AG04449 (cell line): ENCODE measurements at regions not wholly inside any gene's neighbourhood (a gene's known extent, or its start where the extent isn't known, plus 50 kb on each side); places are given as distances from the start of the nearest gene placed in this dataset.

ENCODE experiments used
- CTCF ChIA-PET: fragments of 350-600 bp; formaldehyde crosslinking; extraction: SDS; loops from one replicate; lab custom pipeline; 2021; ENCODE audit warnings: antibody characterized with exemption; lab: Yijun Ruan, JAX
- POLR2A ChIA-PET: fragments of 400-600, 350-600 bp; formaldehyde crosslinking; extraction: SDS; loops from one replicate; lab custom pipeline; 2020; ENCODE audit warnings: antibody characterized with exemption, inconsistent platforms; lab: Yijun Ruan, JAX
- DNase-seq: peaks from one replicate; pipeline ENCODE4 v3.0.0-alpha.2; 2010; ENCODE audit warnings: low read depth, low spot score
- H3K4me3 ChIP-seq: 2 replicates; pipeline ENCODE4 v1.5.1; 2011; ENCODE audit warnings: low read depth, mild to moderate bottlenecking, control low read depth, low read length
- TF ChIP-seq, protein P1 (sequence below): IDR thresholded peaks from one replicate; pipeline ENCODE4 v1.5.1; 2011; ENCODE audit warnings: mild to moderate bottlenecking, moderate library complexity, low read length, control low read depth, inconsistent platforms; ENCODE audit not compliant: insufficient read depth; ENCODE audit errors: missing control alignments

DNA sequence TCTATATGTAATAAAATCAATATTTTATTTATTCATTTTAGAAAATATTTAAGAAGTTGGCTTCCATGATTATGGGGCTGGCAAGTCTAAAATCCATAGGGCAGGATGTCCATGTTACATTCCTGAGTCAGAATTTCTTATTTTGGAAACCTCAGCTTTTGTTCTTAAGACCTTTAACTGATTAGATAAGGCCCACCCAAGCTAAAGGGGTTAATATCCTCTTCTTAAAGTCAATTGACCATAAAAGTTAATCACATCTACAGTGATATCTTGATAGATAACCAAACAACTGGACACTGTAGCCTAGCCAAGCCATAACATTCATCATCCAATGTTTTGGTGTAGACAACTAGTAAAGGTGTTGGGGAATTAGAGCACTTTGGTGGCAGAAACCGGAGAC, 1035.4 kb upstream of the ZEB2 start:
- ChIA-PET CTCF (no interaction called here), POLR2A (no interaction called here)
- TF ChIP-seq, protein P1, sequence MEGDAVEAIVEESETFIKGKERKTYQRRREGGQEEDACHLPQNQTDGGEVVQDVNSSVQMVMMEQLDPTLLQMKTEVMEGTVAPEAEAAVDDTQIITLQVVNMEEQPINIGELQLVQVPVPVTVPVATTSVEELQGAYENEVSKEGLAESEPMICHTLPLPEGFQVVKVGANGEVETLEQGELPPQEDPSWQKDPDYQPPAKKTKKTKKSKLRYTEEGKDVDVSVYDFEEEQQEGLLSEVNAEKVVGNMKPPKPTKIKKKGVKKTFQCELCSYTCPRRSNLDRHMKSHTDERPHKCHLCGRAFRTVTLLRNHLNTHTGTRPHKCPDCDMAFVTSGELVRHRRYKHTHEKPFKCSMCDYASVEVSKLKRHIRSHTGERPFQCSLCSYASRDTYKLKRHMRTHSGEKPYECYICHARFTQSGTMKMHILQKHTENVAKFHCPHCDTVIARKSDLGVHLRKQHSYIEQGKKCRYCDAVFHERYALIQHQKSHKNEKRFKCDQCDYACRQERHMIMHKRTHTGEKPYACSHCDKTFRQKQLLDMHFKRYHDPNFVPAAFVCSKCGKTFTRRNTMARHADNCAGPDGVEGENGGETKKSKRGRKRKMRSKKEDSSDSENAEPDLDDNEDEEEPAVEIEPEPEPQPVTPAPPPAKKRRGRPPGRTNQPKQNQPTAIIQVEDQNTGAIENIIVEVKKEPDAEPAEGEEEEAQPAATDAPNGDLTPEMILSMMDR = no peak
- H3K4me3 ChIP-seq = no peak overlapping the region
- no peak for DNase-seq

- DNase-seq = no peak
- CTCF ChIA-PET = no interaction called here
- H3K4me3 ChIP-seq = no peak overlapping the region
- POLR2A ChIA-PET = no interaction called here
- TF ChIP-seq, protein P1 = no peak
Observed at GRCh38 chr2:145551686-145552085, 1031.8 kb upstream of the ZEB2 start.

GRCh38 chr2:145548479-145548878, 1028.6 kb upstream of the ZEB2 start:
- CTCF ChIA-PET = no interaction called here
- no peak overlapping the region for H3K4me3 ChIP-seq
- no peak for DNase-seq
- POLR2A ChIA-PET = no interaction called here
- TF ChIP-seq, protein P1 = no peak

DNA sequence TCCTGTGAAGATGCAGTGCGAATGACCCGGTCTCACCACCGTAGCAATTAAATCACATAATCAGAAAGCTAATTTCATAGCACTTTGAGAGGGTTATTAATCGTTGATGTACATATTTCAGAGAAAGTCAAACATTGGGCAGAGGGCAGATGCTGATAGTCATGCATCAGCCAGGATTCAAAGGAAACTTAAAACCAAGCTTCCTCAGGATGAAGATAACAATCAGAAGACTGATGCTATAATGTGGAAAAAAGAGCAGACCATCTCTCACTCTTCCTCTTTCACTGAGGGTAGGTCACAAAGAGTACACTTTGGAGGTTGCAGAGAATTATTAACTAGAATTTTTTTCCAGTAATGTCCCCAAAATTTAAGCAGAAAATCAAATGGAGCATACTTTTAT, 1027.7 kb upstream of the ZEB2 start:
- no peak for DNase-seq
- TF ChIP-seq, protein P1 = no peak
- ChIA-PET CTCF (no interaction called here), POLR2A (no interaction called here)
- no peak overlapping the region for H3K4me3 ChIP-seq

DNA sequence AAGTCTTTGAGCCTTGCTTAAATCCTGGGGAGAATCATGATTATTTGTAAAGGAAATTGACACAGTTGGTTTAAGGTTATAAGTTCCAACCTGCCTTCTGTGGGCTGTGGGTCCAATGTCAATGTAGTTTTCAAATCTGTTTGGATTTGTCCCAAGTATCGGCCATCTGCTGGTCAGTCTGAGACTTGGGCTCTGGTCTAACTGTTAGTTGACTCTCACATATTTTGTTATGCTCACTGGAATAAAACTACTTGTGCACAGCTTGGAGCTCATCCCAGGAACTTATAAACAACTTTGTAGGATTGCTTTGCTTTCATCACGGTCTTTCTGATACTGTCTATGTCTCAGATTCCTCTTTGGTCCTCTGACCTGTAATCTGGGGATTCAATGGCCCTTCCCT, 1026.2 kb upstream of the ZEB2 start:
- no peak for DNase-seq
- H3K4me3 ChIP-seq = no peak overlapping the region
- TF ChIP-seq, protein P1 = no peak
- POLR2A ChIA-PET = no interaction called here
- CTCF ChIA-PET = interaction anchor here (1.3 kb wide), 1 partner anchor 10 kb away, joined by 5 read pairs; no protein-coding TSS in a partner anchor

DNA sequence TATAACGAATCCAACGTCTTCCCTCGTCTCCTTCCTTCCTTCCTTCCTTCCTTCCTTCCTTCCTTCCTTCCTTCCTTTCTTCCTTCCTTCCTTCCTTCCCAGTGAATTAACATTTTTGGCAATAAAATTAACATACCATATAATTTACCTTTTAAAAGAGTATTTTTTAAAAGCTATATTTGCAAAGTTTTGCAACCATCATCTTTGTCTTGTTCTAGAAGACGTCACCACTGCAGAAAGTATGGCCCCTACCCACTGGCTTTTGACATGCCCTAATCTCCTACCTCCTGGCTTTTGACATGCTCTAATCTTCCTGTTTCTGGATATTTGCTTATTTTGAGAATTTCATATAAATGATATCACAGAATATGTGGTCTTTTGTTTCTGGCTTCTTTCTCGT, 1023.9 kb upstream of the ZEB2 start:
- POLR2A ChIA-PET = no interaction called here
- CTCF ChIA-PET = no interaction called here

More for the DNA sequence above, 1023.9 kb upstream of the ZEB2 start:
- no peak for DNase-seq
- no peak overlapping the region for H3K4me3 ChIP-seq
- TF ChIP-seq, protein P1 = no peak
